ENCODE measurements at regions not wholly inside any gene's neighbourhood (a gene's known extent, or its start where the extent isn't known, plus 50 kb on each side); places are given as distances from the start of the nearest gene placed in this dataset.

- intact Hi-C loops (cut with micrococcal nuclease; ENCODE audit: unreplicated experiment), result no loop called here
- POLR2A ChIA-PET, result no interaction called here
- H3K4me3 Mint-ChIP-seq (ENCODE audit: unreplicated experiment), result no peak overlapping the region
These were observed 84.7 kb upstream of the BRINP1 start for GRCh38 chr9:119453980-119454379.

GRCh38 chr9:119453490-119453911, 84.3 kb upstream of the BRINP1 start:
- Mint-ChIP-seq H3K4me3 (ENCODE audit: unreplicated experiment) (no peak overlapping the region), H3K4me1 (ENCODE audit: low read depth, unreplicated experiment) (no peaks in the 10 kb centered on the region), H3K9me3 (ENCODE audit: unreplicated experiment) (no peaks in the 10 kb centered on the region), H3K27me3 (ENCODE audit: insufficient read depth, unreplicated experiment) (peaks cover 4% of the 10 kb centered on the region), H3K27ac (ENCODE audit: unreplicated experiment) (no peak overlapping the region), H3K36me3 (ENCODE audit: insufficient read depth, unreplicated experiment) (no peaks in the 10 kb centered on the region)
- no peaks in the 10 kb centered on the region for H3K27me3 ChIP-seq (replicated peaks; ENCODE audit: control insufficient read depth, insufficient read depth, low read length)
- intact Hi-C loops (cut with micrococcal nuclease; ENCODE audit: unreplicated experiment), result no loop called here
- CTCF ChIA-PET, result no interaction called here
- TF ChIP-seq CTCF (IDR thresholded peaks at IDR 0.05; ENCODE audit: insufficient read depth in 1 of 2, low read depth in 1 of 2, low read length in 1 of 2, severe bottlenecking in 1 of 2, unreplicated experiment in 1 of 2), result no peak
- no peaks in the 10 kb centered on the region for H3K9me3 ChIP-seq
- BruUV-seq (replicated peaks), result no TSS peak
- POLR2A ChIA-PET, result no interaction called here
- H3K36me3 ChIP-seq (ENCODE audit: control insufficient read depth, insufficient read depth, low read length), result no peaks in the 10 kb centered on the region
- H3K4me3 ChIP-seq (ENCODE audit: low read depth, low read length), result no peak overlapping the region
- H3K4me1 ChIP-seq, result no peaks in the 10 kb centered on the region
- no peak for DNase-seq

More at GRCh38 chr9:119453980-119454379, 84.7 kb upstream of the BRINP1 start:
- no peaks in the 10 kb centered on the region for H3K27me3 ChIP-seq (replicated peaks; ENCODE audit: control insufficient read depth, insufficient read depth, low read length)
- H3K4me3 ChIP-seq (ENCODE audit: low read depth, low read length), result no peak overlapping the region
- no peaks in the 10 kb centered on the region for H3K4me1 ChIP-seq
- H3K9me3 ChIP-seq, result no peaks in the 10 kb centered on the region
- TF ChIP-seq CTCF (IDR thresholded peaks at IDR 0.05; ENCODE audit: insufficient read depth in 1 of 2, low read depth in 1 of 2, low read length in 1 of 2, severe bottlenecking in 1 of 2, unreplicated experiment in 1 of 2), result no peak
- CTCF ChIA-PET, result no interaction called here
- Mint-ChIP-seq H3K4me1 (ENCODE audit: low read depth, unreplicated experiment) (no peaks in the 10 kb centered on the region), H3K9me3 (ENCODE audit: unreplicated experiment) (no peaks in the 10 kb centered on the region), H3K27ac (ENCODE audit: unreplicated experiment) (no peak overlapping the region), H3K36me3 (ENCODE audit: insufficient read depth, unreplicated experiment) (no peaks in the 10 kb centered on the region), H3K27me3 (ENCODE audit: insufficient read depth, unreplicated experiment) (peaks cover 4% of the 10 kb centered on the region)
- no peaks in the 10 kb centered on the region for H3K36me3 ChIP-seq (ENCODE audit: control insufficient read depth, insufficient read depth, low read length)
- DNase-seq, result no peak
- BruUV-seq (replicated peaks), result no TSS peak

GRCh38 chr9:119451426-119451825, 82.2 kb upstream of the BRINP1 start:
- H3K36me3 Mint-ChIP-seq (ENCODE audit: insufficient read depth, unreplicated experiment), result no peaks in the 10 kb centered on the region
- H3K4me3 Mint-ChIP-seq (ENCODE audit: unreplicated experiment), result no peak overlapping the region
- H3K27ac Mint-ChIP-seq (ENCODE audit: unreplicated experiment), result no peak overlapping the region
- H3K36me3 ChIP-seq (ENCODE audit: control insufficient read depth, insufficient read depth, low read length), result no peaks in the 10 kb centered on the region
- H3K4me1 ChIP-seq, result no peaks in the 10 kb centered on the region
- no peaks in the 10 kb centered on the region for H3K9me3 ChIP-seq
- peaks cover 4% of the 10 kb centered on the region for H3K27me3 Mint-ChIP-seq (ENCODE audit: insufficient read depth, unreplicated experiment)
- no TSS peak for BruUV-seq (replicated peaks)
- no peak for TF ChIP-seq CTCF (IDR thresholded peaks at IDR 0.05; ENCODE audit: insufficient read depth in 1 of 2, low read depth in 1 of 2, low read length in 1 of 2, severe bottlenecking in 1 of 2, unreplicated experiment in 1 of 2)
- no peak for DNase-seq
- no peak overlapping the region for H3K4me3 ChIP-seq (ENCODE audit: low read depth, low read length)
- intact Hi-C loops (cut with micrococcal nuclease; ENCODE audit: unreplicated experiment), result no loop called here
- ChIA-PET CTCF (no interaction called here), POLR2A (no interaction called here)
- no peaks in the 10 kb centered on the region for H3K4me1 Mint-ChIP-seq (ENCODE audit: low read depth, unreplicated experiment)
- H3K27me3 ChIP-seq (replicated peaks; ENCODE audit: control insufficient read depth, insufficient read depth, low read length), result no peaks in the 10 kb centered on the region
- no peaks in the 10 kb centered on the region for H3K9me3 Mint-ChIP-seq (ENCODE audit: unreplicated experiment)
